HG02798 (cell line): ENCODE measurements at regions not wholly inside any gene's neighbourhood (a gene's known extent, or its start where the extent isn't known, plus 50 kb on each side); places are given as distances from the start of the nearest gene placed in this dataset.
"Not testable (repeated sequence)": the region's sequence is repeated elsewhere in the genome, so short reads cannot be mapped to it uniquely, and the experiment has no call there.

Experiments used
- ATAC-seq: cut with Tn5 transposase; IDR thresholded peaks from one replicate; pipeline ENCODE4 v1.9.1; 2021; ENCODE audit warnings: mild to moderate bottlenecking; ENCODE audit not compliant: unreplicated experiment, poor library complexity

GRCh38 chr4:57219431-57219830 is 109.2 kb upstream of the IGFBP7 start:
- ATAC-seq: no peak

- no peak for ATAC-seq
Observed at GRCh38 chr4:57214654-57215411, 104.6 kb upstream of the IGFBP7 start.

DNA sequence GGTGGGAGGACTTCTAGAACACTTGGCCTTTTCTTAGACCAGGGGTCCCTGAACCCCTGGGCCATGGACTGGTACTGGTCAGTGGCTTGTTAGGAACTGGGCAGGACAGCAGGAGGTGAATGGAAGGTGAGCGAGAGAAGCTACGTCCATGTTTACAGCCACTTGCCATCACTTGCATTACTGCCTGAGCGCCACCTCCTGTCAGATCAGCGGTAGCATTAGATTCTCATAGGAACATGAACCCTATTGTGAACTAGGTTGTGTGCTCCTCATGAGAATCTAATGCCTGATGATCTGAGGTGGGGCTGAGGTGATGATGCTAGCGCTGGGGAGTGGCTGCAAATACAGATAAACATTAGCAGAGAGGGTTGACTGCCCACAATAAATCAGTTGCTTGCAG is 100.9 kb upstream of the IGFBP7 start:
- ATAC-seq: no peak

DNA sequence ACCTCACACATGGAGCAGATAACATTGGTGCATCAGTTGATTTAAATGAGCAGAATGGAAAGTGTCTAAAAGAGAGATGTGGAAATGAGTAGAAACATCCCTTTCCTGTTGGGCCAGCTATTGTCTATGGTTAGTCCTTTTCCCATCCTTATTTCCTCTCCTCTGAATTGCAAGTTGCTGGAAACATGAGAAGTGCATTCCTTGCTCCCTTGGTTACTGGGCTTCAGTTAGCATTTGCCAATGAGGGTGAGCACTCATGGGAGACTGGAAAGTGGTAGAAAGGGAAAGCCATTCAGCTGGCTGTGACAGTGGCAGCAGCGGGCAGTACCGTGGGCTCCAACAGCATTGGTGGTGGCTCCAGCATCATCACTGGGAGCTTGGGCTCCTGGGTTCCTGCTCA is 96.0 kb upstream of the IGFBP7 start:
- ATAC-seq: no peak

DNA sequence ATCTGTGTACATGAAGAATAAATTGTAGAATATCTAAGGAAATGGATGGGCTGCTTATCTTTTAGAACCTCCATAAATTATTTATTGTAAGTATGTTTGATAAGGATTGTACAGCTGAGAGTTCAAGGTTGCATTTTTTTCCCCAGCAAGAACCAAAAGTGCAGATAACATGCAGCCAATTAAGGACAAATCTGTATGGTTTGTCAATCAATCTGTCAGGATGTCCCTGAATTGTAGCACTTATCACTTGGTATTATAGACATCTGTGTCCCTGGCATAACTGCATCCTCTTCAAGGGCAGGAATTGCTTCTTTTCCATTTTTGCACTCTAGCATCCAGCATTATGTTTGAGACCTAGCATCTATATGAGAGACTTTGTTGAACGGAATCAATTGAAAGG is 95.4 kb upstream of the IGFBP7 start:
- ATAC-seq: no peak

GRCh38 chr4:57200799-57201327 is 90.7 kb upstream of the IGFBP7 start:
- ATAC-seq: no peak

GRCh38 chr4:57199267-57199666 is 89.1 kb upstream of the IGFBP7 start:
- no peak for ATAC-seq

DNA sequence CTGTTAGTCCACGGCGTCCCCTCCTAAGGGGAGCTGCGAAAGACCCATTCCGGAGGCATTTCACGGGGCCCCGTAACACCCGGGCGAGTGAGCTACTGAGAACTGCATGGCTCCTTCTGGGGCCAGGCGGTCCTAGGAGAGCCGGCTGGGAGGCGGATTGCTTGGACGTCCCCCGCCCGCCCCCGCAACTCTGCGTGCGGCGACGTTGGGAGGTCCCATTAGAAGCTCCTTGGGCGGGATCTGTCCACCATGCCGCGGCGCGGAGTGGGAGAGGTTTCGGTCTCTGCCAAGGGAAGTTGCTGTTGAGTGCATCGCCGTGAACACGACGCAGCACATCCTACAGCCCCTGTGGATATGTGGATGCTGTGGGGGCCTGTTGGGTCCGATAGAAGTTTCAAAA is 85.4 kb upstream of the IGFBP7 start:
- no peak for ATAC-seq

GRCh38 chr4:57194068-57194611 is 84.0 kb upstream of the IGFBP7 start:
- ATAC-seq: no peak

- ATAC-seq: no peak
Observed at GRCh38 chr4:57193209-57193810, 83.1 kb upstream of the IGFBP7 start.

GRCh38 chr4:57191523-57192034 is 81.4 kb upstream of the IGFBP7 start:
- no peak for ATAC-seq

GRCh38 chr4:57190601-57191481 is 80.7 kb upstream of the IGFBP7 start:
- ATAC-seq: peak; percentile 72

DNA sequence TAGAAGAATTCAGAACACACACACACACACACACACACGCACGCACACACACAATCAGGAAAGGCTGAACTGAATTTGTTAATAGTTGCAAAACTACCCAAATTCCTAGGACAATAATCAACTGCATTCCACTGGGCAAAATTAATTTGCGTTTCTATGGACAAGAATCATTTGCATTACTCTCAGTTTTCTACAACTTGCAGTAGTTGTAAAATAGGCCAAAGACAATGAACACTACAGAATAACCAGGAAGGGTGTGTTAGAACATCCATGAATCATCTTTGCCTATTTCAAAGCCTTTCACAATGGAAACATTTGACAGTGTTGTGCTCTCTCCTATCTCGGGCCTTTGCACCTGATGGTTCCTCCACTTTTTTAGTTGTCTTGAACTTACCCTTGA is 77.1 kb upstream of the IGFBP7 start:
- ATAC-seq: no peak

- no peak for ATAC-seq
Observed at GRCh38 chr4:57184378-57185029, 74.3 kb upstream of the IGFBP7 start.

- ATAC-seq: no peak
Observed at GRCh38 chr4:57182132-57182874, 72.1 kb upstream of the IGFBP7 start.

DNA sequence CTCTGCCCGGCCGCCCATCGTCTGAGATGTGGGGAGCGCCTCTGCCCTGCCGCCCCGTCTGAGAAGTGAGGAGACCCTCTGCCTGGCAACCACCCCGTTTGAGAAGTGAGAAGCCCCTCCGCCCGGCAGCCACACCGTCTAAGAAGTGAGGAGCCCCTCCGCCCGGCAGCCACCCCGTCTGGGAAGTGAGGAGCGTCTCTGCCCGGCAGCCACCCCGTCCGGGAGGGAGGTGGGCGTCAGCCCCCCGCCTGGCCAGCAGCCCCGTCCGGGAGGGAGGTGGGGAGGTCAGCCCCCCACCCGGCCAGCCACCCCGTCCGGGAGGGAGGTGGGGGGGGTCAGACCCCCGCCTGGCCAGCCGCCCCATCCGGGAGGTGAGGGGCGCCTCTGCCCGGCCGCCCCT is 63.0 kb upstream of the IGFBP7 start:
- ATAC-seq: not testable (repeated sequence)

DNA sequence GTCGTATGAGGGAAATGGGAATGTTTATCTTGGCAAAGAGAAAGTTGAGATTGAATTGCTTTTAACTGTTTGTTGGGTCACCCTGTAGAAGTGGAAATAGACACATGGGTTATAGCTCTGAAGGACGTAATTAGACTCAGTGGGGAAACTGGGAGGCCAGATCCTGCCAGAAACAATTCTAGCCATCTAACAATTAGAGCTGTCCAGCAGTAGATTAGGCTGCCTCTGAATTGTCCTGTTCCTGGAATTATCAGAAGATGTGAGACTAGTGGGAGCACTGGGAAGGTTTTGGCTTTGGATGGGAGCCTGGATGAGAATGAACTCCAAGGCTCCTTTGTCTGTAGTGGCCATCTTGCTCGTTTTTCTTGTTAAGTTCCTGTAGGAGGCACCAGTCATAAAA is 61.9 kb upstream of the IGFBP7 start:
- no peak for ATAC-seq

DNA sequence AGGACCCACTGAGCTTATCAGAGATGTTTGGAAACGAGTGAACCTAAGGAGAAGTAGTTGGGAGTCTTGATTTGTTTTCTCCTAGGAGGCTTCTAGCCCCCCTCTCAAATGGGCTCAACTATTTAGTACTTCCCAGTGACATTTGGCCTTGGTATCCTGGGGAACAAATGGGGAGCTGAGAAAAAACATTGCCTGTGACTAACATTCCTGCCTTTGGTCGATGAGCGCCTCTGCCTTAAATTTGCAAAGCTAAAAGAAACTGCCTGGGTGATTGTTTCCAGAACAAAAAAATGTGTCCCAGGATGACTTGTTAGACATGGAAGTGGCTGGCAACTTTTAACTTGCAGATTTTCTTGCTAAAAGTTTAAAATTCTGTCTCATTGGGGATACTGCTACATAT is 58.8 kb upstream of the IGFBP7 start:
- no peak for ATAC-seq
